ENCODE measurements at regions not wholly inside any gene's neighbourhood (a gene's known extent, or its start where the extent isn't known, plus 50 kb on each side); places are given as distances from the start of the nearest gene placed in this dataset.

GRCh38 chr1:5274527-5274926, 620.1 kb downstream of the AJAP1 start:
- H3K4me1 ChIP-seq = no peaks in the 10 kb centered on the region
- TF ChIP-seq EP300 (IDR thresholded peaks at IDR 0.05) (no peak), POLR2A (IDR thresholded peaks at IDR 0.05) (no peak), POLR2AphosphoS5 (IDR thresholded peaks at IDR 0.05) (no peak), CTCF (IDR thresholded peaks at IDR 0.05) (no peak)
- DNase-seq = no peak
- 54 to 77% (median 73%) methylated on average over 5 of the region's 5 CpGs for WGBS, 5 donors
- intact Hi-C loops (cut with DNase I; ENCODE audit: low total_unique reads) = no loop called here
- no peaks in the 10 kb centered on the region for H3K36me3 ChIP-seq
- H3K9me3 ChIP-seq = peaks cover 0 to 5% (median 2%) of the 10 kb centered on the region in 4 donors
- no peak overlapping the region for H3K4me3 ChIP-seq
- H3K27me3 ChIP-seq = peaks cover 0 to 20% (median 0%) of the 10 kb centered on the region in 3 donors
- H3K27ac ChIP-seq = no peak overlapping the region

GRCh38 chr1:5273280-5274003, 619.0 kb downstream of the AJAP1 start:
- H3K4me1 ChIP-seq = no peaks in the 10 kb centered on the region
- 25 to 50% (median 37%) methylated on average over 3 of the region's 3 CpGs for WGBS, 5 donors
- peaks cover 0 to 16% (median 5%) of the 10 kb centered on the region in 4 donors for H3K9me3 ChIP-seq
- peaks cover 0 to 20% (median 0%) of the 10 kb centered on the region in 3 donors for H3K27me3 ChIP-seq
- intact Hi-C loops (cut with DNase I; ENCODE audit: low total_unique reads) = no loop called here
- no peak overlapping the region for H3K4me3 ChIP-seq
- no peak overlapping the region for H3K27ac ChIP-seq
- TF ChIP-seq CTCF (IDR thresholded peaks at IDR 0.05) (no peak), POLR2AphosphoS5 (IDR thresholded peaks at IDR 0.05) (no peak), POLR2A (IDR thresholded peaks at IDR 0.05) (no peak), EP300 (IDR thresholded peaks at IDR 0.05) (no peak)
- no peaks in the 10 kb centered on the region for H3K36me3 ChIP-seq
- DNase-seq = no peak

- H3K4me3 ChIP-seq = no peak overlapping the region
- no peaks in the 10 kb centered on the region for H3K4me1 ChIP-seq
- no peak for DNase-seq
- H3K9me3 ChIP-seq = peaks cover 0 to 18% (median 5%) of the 10 kb centered on the region in 4 donors
- intact Hi-C loops (cut with DNase I; ENCODE audit: low total_unique reads) = no loop called here
- no peaks in the 10 kb centered on the region for H3K36me3 ChIP-seq
- 82 to 89% (median 88%) methylated on average over 7 of the region's 7 CpGs for WGBS, 5 donors
- TF ChIP-seq POLR2A (IDR thresholded peaks at IDR 0.05) = no peak
- H3K27me3 ChIP-seq = peaks cover 0 to 30% (median 0%) of the 10 kb centered on the region in 3 donors
- H3K27ac ChIP-seq = no peak overlapping the region
These were observed 617.9 kb downstream of the AJAP1 start for GRCh38 chr1:5272325-5272724.

GRCh38 chr1:5271264-5271663, 616.9 kb downstream of the AJAP1 start:
- H3K36me3 ChIP-seq = no peaks in the 10 kb centered on the region
- intact Hi-C loops (cut with DNase I; ENCODE audit: low total_unique reads) = no loop called here
- no peak for TF ChIP-seq POLR2AphosphoS5 (IDR thresholded peaks at IDR 0.05)
- TF ChIP-seq CTCF (IDR thresholded peaks at IDR 0.05) = no peak
- TF ChIP-seq EP300 (IDR thresholded peaks at IDR 0.05) = no peak
- no peak for TF ChIP-seq POLR2A (IDR thresholded peaks at IDR 0.05)
- no peak overlapping the region for H3K27ac ChIP-seq
- peaks cover 0 to 18% (median 5%) of the 10 kb centered on the region in 4 donors for H3K9me3 ChIP-seq
- H3K27me3 ChIP-seq = peaks cover 0 to 37% (median 0%) of the 10 kb centered on the region in 3 donors
- WGBS, 5 donors = 37 to 91% (median 86%) methylated on average over 2 of the region's 2 CpGs
- no peaks in the 10 kb centered on the region for H3K4me1 ChIP-seq
- H3K4me3 ChIP-seq = no peak overlapping the region
- DNase-seq = no peak

- WGBS, 5 donors = 79 to 95% (median 92%) methylated on average over 3 of the region's 3 CpGs
- intact Hi-C loops (cut with DNase I; ENCODE audit: low total_unique reads) = no loop called here
- Histone ChIP-seq H3K4me1 (no peaks in the 10 kb centered on the region), H3K9me3 (peaks cover 0 to 18% (median 5%) of the 10 kb centered on the region in 4 donors), H3K36me3 (no peaks in the 10 kb centered on the region), H3K27me3 (peaks cover 0 to 29% (median 2%) of the 10 kb centered on the region in 3 donors), H3K4me3 (no peak overlapping the region), H3K27ac (no peak overlapping the region)
- DNase-seq = no peak
- no peak for TF ChIP-seq POLR2A (IDR thresholded peaks at IDR 0.05)
- TF ChIP-seq EP300 (IDR thresholded peaks at IDR 0.05) = no peak
- no peak for TF ChIP-seq CTCF (IDR thresholded peaks at IDR 0.05)
- TF ChIP-seq POLR2AphosphoS5 (IDR thresholded peaks at IDR 0.05) = no peak
These were observed 615.5 kb downstream of the AJAP1 start for GRCh38 chr1:5269901-5270300.
